HG03108 (cell line): ENCODE measurements at regions not wholly inside any gene's neighbourhood (a gene's known extent, or its start where the extent isn't known, plus 50 kb on each side); places are given as distances from the start of the nearest gene placed in this dataset.

ENCODE experiments used
- ATAC-seq: cut with Tn5 transposase; IDR thresholded peaks from one replicate; pipeline ENCODE4 v1.9.1; 2021; ENCODE audit warnings: moderate library complexity; ENCODE audit not compliant: unreplicated experiment

DNA sequence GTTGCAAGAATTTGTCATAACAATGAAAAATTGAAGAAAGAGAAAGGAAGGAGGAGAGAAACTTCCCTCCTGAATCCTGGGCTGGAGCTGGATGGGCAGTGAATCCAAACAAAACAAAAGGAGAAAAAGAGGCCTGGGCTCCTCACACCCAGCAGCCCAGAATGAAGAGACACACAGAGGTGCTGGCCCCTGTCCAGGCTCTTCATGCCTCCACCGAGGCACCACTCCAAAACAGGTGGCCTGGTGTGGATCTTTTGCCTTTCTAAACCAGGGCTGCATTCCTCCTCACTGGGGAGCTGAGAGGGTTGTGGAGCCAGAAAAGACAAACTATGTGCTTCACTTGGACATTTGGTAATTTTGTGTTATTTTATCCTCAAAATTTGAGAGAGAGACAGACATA, 76.0 kb downstream of the FAM124B start:
- ATAC-seq, result no peak

DNA sequence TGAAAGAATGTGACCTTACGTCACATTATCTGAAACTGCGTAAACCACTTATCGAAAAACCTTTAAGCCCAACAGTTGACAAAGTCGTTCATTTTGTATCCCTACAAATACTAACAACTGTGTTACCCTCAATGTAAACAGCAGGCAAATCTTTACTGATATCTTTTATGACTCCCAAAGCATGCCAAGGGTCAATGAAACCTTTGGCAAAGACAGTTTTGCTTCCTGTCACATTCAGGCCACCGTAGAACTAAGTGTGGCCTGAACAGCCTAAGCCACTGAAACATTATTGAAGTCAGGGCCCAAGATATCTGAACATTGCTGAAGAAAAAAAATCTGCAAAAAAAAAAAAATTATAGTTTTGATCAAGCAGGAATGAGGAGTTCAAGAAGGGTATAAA, 77.3 kb downstream of the FAM124B start:
- no peak for ATAC-seq

DNA sequence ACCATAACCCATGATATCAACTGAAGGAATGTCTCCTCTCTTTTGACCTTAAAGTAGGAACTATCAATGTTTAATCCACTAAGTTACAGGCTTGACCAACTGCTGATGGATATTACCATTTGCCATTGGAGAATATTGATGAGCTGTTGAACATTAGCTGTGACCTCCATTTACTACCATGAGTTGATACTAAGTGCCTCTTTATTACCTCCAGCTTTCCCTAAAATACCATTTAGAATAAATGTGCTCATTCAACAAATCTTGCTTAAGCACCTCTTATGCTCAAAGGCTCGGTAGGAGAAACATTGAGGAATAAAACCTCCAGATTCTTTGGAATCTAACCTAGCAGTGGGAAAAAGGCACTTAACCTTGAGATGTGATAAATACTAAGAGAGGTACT, 81.2 kb downstream of the FAM124B start:
- ATAC-seq, result no peak

DNA sequence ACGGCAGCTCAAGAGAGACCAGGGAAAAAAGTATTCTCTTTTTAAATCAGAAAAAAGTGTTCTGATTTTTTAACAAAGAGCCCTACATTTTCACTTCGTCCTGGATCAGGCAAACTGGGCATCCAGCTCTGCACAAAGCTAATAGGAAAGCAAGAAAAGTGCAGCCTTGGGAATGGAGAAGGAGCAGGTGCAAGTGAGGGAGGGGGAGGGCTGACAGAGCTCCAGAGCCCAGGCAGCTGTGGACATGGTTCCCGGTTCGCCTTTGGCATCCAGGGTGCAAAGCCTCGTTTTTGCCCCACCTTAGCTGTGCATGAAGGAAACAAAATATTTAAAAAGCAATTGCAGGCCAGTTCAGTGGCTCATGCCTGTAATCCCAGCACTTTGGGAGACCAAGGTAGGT, 82.2 kb downstream of the FAM124B start:
- no peak for ATAC-seq

DNA sequence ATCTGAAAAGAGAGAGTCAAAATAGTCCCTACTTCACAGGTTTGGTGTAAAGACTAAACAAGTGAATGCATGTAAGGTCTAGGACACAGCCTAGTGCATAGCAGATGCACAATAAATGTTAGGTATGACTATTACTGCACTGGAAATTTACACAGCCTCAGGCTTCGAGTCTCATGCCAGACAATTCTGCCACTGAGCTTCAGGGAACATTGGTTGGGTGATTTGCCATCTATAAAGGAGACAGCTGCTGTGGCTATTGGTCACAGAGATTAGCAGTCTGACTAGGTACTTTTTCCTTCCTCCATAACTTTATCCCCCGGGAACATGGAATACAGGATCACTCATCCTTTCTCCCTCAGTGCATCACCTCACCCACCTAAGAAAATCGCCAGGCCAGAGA, 89.2 kb downstream of the FAM124B start:
- no peak for ATAC-seq

DNA sequence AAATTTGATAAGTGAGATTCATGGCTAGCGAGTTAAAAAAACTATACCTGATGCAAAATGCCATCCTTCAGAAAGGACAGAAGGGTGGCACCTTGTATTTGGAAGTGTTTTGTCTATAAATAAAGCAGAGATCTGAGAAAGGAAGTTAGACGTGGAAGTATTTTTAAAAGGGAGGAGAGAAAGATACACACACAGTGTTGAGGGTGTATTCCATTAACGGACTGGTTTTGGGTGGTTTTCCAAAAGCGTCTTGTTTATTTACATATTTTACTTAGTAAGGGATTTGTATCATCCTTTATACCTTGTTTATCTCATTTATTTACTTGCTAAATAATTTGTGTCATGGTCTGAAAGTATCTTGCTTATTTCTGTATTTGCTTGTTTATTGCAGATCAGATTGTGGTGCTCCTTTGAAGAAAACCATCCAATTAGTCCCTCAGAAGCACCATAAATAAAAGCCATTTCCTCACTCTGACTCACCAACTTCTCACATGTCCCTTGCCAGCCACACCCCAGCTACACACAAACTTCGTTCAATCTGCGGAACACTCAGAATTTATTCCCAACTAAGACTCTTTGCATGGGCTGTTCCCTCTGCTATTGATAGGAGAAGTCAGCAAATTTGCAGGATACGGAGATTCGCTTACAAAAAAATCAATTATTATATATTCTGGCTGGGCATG, 90.8 kb downstream of the FAM124B start:
- ATAC-seq, result no peak

DNA sequence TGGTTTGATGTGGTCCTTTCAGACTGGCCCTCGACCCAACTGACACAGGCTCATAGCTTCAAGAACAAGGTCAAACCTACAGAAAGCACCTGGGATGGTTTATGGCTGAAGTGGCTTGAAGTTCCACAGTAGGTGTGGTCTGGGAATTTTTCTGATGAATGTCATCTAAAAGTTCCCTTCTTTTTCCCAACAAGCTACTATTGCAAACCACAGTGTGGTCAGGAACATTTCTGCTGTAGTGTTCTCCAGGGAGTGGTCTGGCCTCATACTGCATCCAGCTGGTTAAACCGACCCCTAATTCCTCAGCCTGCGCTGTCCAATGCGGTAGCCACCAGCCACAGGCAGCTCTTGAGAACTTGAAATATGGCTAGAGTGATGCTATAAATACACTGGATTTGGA, 92.7 kb downstream of the FAM124B start:
- no peak for ATAC-seq

DNA sequence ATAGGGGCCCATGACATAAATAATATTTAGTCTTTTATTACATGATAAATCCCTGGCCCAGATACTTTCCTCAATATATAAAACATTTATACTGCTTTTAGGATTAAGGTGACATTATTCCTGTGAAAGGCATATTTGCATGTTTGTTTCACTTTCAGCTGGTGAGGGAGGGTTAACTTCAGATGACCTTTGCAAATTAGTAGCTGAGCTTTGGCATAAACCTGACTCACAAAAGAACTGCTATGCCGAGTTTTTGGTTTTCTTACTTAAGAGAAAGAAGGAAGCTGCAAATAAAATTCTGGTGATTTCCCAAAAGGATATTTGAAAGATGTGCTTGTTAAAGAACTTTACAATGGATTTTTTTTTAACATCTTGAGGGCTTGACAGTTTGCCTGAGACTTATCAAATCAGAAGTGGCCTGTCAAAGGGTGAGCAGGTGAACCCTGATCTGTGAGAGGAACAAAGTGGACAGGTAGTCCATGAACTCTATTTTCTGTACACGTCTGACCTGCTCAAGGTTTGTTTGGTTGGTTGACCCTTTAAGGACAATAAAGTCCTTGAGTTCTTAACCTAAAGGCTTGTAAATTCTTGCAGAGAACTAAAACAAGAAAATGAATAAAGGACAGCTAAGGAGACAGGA, 93.5 kb downstream of the FAM124B start:
- peak; percentile 79 for ATAC-seq

DNA sequence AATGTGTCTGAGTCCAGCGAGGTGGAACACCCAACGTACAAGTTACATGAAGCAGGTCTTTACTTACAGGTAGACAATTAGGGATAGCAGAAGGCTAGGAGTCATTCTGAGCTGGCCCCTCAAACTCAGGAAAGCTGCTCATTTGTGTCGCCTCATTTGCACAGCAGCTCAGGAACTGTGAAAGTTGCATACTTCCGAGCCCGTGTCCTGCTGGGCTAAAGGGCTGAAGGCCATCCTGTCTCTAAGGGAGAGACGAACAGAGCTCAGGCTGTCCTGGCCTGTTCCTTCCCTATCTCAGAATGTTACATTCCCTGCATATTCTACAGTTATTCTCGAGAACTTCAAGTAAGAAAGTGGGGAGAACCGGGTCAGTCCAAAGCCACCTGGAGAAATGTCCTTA, 99.0 kb downstream of the FAM124B start:
- no peak for ATAC-seq

DNA sequence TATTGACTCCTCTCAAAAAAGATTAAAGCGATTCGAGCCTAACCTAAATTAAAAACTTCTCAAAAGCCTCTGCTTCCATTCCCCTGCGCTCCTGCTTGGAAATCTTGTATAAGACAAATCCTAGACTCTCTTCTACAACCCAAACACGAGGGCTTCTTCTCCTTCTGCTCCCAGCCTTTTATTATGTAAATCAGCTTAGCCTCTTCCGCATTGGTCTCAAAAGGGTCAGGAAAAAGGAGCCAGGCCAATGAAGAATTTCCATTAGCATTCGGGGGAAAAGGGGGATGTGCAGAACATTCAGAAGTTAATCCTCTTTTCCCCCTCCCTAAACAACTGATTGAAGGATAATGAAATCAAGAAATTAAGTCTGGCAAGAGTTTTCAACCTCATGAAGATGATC, 107.9 kb downstream of the FAM124B start:
- no peak for ATAC-seq

DNA sequence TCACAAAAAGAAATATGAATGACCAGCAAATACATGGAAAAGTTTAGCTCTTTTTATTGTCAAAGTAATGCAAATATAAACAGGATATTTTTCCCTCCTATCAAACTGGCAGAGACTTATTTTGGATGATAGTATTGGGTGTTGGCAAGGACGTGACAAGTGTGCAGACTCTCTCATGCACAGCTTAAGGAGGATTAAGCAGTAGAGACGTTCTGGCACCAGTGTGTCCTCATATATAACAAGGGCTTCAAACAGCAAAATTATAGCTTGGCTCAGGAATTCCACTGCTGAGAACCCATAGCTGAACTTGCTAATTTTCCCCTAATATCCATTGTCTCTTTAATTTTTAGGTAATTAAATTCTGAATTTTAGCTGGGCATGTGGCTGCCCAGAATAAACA, 114.4 kb downstream of the FAM124B start:
- ATAC-seq, result no peak

DNA sequence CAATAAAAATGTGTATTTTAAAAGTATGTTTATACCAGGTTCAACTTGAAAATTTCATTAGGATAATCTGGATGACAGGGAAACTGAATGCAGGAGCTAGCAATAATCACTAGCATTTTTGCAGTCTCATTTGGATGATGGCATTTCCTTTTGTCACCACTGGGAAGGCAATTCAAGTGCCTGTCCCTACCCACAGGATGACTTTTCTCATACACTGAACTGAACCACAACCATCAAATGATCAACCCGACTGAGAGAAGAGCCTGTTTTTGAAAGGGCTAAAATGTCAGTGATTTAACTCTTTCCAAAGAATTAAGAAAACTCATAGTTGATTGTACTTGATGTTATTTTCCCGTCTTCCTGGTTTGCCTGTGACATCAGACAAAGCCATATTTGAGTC, 115.0 kb downstream of the FAM124B start:
- no peak for ATAC-seq

DNA sequence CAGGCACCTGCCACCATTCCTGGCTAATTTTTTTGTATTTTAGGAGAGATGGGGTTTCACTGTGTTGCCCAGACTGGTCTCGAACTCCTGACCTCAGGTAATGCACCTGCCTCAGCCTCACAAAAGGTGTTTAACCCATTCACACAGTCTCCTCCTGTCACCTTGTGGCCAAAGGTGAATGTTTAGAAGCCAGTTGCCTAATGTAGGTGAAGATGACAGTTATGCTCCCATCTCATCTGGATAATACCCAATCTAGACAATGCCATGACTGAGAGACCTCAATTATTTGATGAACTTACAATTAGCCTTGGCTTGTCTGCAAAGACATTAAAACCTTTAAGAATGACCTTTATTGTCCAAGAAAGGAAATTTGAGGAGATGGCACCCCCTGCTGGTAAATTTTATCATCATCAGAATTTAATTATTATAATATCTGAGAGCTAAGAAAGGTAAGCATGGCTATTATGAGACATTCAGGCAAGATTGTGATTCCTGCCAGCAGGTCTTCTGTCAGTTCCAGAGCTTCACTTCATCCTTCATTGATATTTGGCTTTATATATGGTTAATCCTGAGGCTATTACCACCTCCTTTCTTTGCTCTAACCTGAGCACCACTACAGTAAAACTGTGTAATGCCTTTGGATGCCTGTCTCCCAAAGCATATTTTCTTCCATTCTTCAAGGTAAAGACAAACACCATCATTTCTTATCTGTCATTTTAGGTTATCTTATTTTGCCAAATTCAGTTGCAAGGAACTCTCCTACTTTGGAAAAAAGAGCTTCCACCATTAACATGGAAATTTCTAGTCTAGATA, 117.6 kb downstream of the FAM124B start:
- no peak for ATAC-seq

DNA sequence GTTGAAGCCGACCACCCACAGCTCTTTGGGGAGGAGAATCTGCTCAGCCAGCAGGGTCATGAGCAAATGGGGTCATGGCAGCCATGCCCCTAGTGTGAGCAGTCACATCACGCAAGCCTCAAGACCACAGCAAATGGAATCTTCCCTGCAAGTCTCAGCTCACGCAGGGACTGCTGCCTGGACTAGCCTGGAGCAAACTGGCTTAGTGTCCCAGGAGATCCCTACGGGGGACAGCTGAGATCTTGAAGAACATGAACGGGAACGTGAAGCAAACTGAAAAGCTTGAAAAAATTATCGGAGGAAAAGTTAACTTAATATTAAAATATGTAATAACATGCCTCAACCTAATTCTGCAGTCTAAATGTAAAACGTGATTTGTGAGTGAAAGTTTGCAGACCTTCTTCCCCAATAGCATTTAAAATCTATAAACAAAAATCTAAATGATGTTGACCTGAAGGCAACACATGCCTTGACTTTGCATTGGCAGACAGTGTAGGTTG, 118.4 kb downstream of the FAM124B start:
- no peak for ATAC-seq

DNA sequence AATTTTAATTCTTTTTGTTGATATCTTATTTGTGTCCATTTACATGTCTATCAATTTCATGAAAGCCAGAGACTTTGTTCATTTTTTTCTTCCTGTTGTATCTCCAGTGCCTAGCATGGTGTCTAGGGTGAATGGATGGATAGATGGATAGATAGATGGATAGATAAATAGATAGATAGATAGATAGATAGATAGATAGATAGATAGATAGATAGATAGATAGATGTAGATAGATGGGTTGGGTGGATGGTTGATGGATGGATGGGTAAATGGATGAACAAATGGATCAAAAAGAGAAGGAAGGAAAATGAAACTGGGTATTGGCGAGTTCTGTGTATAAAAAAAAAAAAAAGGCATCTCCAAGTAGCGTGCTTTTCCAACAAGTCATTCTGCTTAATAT, 120.5 kb downstream of the FAM124B start:
- no peak for ATAC-seq

DNA sequence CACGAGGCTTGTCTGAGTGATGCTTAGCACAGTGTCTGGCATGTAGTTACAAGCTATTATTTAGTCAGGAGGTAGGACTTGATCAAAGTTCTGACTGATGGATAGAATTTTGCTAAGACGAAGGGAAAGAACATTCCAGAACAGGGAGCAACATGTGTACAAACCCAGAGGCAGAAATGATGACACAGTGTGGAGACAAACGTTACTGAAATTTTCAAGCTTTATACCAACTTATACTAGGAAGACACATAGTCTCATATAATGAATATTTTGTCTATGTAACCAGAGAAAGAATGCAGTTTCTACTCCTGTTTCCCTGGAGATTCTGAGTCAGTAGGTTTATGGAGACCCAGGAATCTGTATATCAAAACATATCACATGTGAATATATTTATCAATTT, 123.4 kb downstream of the FAM124B start:
- ATAC-seq, result no peak

DNA sequence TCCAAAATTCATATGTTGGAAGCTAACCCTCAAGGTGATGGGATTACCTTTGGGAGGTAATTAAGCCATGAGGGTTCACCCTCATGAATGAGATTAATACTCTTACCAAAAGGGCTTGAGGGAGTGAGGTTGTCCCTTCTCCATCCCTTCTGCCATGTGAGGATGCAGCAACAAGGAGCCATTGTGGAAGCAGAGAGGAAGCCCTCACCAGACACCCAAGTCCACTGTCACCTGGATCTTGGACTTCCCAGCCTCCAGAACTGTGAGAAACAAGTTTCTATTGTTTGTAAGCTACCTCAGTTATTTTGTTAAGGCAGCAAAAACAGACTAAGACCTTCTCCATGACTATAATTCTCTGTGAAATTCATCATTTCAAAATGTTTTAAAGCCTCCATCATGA, 125.7 kb downstream of the FAM124B start:
- ATAC-seq, result no peak

DNA sequence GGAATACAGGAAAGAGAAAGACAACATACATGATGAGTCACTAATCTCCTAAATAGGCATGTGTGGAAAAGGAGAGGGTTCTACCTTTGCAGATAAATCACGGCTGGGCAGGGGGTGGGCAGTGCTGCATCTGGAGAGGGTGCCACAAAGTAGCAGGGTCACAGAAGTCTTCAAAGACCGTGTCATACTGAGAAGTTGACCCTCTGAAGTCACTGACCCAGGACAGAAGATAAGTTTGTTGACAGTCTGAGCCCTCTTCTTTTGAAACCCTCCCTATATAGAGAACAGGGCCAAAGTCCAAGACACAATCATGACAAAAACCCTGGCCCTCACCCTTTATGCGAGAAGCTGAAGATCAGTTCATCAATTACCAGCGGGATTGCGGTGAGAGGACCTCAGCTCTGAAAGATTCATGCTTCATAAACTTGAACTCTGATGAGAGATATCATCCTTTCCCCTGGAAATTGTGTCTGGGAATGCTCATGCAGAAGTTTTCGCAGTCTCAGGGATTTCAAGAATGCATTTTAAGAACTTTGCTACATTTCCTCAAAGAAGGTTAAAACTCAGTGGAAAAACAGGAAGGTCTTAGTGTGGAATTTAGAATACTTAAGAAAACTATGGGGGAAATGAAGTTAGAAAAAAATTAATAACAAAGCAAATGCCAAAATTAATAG, 129.5 kb downstream of the FAM124B start:
- ATAC-seq, result no peak

DNA sequence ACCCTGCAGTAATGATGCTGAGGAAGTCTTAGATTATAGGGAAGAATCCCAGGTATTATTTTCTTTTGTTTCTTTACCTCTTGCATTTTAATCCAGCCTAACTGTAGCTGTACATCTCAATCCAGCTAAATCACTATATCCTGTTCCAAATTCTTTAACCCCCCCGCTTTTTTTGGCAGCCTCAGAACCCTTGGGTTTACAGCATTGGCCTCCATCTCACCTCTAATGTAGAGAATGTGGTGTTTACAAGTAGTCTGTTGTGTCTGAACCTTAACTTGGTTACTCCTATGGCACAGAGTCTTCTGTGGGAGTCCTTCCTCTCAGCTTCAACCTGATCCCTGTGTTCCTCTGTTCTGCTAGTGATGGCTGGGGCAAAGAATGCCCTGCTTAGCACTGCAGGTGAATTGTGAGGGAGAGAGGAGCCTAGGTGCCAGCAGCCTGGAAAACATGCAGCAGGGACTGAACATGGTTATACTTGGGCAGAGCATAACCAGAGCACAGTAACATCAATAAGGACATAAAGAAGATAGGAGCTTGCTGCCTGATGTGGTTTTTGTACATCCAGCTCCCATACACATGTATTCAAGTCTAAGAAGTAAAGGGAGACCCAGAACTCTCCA, 130.2 kb downstream of the FAM124B start:
- no peak for ATAC-seq

DNA sequence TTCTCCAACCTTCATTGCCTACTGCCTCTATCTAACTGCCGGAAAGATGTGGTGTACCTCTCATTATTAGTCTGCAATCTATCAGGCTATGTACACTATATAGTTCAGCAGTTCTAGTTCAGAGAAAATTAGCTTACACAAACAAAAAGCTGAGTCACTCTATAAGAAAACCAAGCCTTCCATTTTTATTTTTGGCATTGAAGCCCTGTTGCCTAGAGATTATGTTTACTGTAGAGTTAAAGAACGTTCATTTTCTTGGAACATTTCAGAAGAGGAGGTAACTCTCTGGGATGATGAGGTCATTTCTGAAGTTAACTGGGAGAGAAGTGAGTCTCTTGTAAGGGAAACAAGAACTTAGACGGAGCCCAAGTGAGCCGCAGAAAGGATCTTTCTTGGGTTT, 133.5 kb downstream of the FAM124B start:
- ATAC-seq, result no peak

DNA sequence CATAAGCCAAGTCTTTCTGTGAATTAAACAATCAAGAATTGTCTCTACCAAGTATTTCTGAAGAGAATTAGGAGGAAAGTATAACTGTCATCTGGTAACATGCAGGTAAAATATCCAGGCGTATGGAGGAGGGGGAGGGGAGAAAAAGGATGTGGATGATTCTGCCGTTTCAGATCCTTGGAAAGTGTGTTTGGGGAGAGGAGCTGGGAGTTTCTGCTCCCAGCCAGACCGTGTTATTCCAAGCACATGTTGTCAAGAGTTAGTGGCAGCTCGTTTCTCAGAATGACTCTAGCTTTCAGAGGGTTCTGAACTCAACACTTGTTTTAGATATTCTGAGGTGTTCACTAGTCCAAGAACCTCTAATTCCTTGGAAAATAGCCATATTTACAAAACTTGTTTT, 137.6 kb downstream of the FAM124B start:
- no peak for ATAC-seq
